UCSD-AML1 (cell line): ENCODE measurements at regions not wholly inside any gene's neighbourhood (a gene's known extent, or its start where the extent isn't known, plus 50 kb on each side); places are given as distances from the start of the nearest gene placed in this dataset.
A peak's percentile ranks its signal among the peaks of the same experiment; 100 is the strongest.
"Not testable (repeated sequence)": the region's sequence is repeated elsewhere in the genome, so short reads cannot be mapped to it uniquely, and the experiment has no call there.

ENCODE experiments used
- DNase-seq: peaks from one replicate; lab custom pipeline; 2025; ENCODE audit not compliant: unreplicated experiment; lab: John Stamatoyannopoulos, UW

GRCh38 chr6:80592436-80592835 is 486.0 kb downstream of the BCKDHB start:
- no peak for DNase-seq

- DNase-seq, result no peak
These were observed 479.8 kb downstream of the BCKDHB start for GRCh38 chr6:80586242-80586641.

- DNase-seq, result no peak
These were observed 473.0 kb downstream of the BCKDHB start for GRCh38 chr6:80579391-80580023.

GRCh38 chr6:80573320-80573719 is 466.8 kb downstream of the BCKDHB start:
- not testable (repeated sequence) for DNase-seq

DNA sequence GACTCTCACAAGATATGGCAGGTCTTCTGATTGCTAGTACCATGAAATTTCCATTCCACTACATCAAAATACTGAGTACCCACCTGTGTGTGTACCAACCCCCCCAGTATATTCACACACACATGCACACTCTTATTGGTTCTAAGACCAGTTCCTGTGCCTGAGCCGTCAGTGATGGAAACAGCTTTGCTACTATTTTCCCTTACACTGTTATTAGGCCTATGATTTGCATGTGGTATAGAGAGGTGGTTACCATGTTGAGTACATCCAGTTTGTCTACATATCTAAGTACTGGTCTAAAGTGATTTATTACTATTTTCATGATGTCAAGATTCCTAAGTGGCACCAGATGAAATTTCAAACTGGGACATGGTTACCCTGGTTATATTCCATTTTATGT is 459.9 kb downstream of the BCKDHB start:
- DNase-seq, result no peak

- no peak for DNase-seq
These were observed 446.7 kb downstream of the BCKDHB start for GRCh38 chr6:80553071-80553740.

GRCh38 chr6:80550748-80551147 is 444.3 kb downstream of the BCKDHB start:
- no peak for DNase-seq

- DNase-seq, result no peak
These were observed 443.8 kb downstream of the BCKDHB start for GRCh38 chr6:80550281-80550680.

DNA sequence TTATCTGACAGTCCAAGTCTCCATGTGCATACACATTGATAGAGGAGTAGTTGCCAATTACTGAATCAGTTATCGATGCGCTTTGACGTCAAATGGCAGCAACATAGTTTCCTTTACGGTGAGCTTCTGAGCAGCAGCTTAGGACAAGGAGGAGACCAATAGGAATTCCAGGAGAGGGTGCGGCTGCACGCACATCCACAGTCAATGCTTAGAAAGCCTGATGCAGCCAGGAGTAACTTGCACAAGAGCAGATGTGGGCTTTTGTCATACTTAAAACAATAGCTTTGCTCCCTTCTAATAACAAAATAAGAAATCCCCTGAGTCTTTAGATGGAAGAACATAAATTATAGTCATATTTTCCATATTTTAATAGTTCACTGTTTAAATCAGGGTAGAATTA is 442.1 kb downstream of the BCKDHB start:
- no peak for DNase-seq

- DNase-seq, result no peak
These were observed 441.4 kb downstream of the BCKDHB start for GRCh38 chr6:80547827-80548226.

DNA sequence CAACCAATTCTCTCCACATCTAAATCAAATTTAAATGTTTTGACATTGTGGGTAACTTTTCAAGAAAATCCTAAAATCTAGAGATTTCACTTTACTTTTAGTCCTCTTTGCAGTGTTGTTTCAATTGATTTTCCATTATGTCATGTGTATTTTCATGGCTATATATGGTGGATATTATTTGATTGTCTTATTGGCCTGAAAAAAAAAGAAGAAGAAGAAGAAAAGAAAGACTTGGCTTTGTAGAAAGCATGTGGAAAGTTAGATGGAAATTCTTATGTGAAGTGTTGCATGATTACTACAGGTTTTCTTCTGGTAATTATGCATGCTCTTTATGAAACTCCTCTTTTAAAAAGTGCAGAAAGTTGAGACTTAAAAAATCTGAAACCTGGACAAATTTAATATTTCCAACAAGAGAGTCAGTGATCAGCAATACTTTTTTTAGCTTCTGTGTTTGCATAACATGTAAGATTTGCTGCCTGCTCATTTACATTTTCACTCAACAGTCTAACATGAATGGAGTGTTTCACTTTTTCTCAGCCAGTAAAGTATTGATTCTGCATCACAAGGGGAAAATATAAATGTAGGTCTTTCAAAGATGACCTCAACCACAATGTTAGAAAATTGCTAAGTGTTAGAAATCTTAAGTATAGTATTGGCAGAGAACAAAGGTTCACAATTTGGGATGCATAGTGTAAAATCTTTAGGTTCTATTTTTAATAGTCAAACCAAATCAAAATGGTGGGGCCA is 438.7 kb downstream of the BCKDHB start:
- DNase-seq, result no peak

GRCh38 chr6:80544555-80544954 is 438.1 kb downstream of the BCKDHB start:
- peak; percentile 10 for DNase-seq

GRCh38 chr6:80543598-80544222 is 437.2 kb downstream of the BCKDHB start:
- no peak for DNase-seq

- no peak for DNase-seq
These were observed 436.7 kb downstream of the BCKDHB start for GRCh38 chr6:80543151-80543550.

DNA sequence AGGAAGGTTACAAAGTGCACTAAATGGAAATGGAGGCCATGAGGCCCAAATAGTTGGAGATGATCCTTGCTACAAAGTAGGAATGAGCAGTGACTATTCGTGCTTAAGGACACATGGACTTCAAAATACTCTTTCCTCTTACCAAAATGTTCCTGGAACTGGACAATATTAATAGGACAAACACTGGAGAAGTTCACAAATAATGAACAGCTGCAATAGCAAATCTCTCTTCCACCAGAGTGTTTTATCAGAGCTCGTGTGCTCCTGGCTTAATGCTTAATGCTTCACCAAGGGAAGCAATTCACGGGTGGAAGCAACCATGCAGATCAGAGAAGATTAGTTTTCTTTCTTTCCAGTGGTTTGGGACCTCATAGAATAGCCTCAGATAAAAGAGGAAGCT is 435.4 kb downstream of the BCKDHB start:
- DNase-seq, result no peak

DNA sequence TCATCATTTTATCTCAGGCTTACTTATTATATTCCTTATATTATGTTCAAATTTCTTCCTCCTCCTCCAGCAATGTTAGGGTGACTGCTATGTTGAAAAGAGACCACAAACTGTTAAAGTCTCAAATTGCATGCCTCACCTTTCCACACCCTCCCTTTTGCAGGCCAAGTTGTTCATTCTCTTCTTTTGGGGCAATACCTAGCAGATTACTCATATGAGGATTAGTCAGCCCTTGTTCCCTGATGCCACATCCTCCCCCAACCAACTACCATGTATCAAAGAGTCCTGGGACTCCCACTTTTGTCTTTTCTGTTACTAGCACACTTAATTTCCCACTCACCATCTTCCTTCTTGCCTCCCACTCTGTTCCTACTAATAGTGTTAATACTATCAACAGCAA is 434.7 kb downstream of the BCKDHB start:
- no peak for DNase-seq

DNA sequence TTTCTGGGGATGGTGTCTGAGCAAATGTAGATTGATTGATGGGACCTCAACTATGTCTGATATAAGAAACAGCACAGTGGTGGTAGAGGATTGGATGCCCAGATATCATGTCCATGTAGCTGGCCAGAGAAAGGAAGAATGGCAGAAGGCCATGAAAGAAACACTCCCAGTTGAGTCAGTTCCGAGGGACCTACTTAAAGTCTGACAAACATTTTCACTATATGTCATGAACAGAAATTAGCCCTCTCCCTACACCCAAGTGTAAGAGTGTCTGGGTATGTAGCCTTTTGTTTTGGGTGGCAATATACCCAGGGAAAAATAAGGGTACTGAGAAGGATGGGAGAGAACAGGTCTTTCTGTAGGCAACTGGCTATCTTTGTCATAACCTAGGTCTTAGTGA is 434.2 kb downstream of the BCKDHB start:
- no peak for DNase-seq

GRCh38 chr6:80537118-80537972 is 430.9 kb downstream of the BCKDHB start:
- no peak for DNase-seq

DNA sequence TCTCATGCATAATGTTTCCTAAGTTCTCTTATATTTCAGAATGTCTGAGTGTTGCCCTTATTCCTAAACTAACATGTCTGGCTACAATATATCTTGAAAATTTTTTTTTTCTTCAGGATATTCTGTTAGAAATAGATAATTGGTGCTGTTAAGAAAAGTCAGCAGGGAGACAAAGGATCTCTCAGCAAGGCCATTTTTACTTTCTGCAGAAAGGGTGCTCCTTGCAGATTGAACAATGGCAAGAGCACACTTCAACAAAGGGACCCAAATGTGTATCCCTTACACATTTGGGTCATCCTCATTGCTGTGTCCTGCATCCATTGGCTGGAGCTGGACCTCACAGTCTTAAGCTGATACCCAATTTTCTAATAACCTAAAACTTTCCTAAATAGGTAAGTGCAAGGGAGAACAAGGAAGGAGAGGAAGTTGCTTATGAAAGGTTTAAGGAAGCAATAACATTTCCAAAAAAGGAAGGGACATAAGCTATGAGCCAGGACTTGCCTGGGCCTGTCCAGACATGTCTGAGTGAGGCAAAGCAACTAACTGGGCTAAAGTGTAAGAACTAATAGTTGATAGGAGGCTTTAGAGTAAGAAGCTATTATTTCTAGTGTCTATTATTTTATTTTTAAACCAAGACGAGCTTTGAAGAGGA is 429.6 kb downstream of the BCKDHB start:
- DNase-seq, result no peak
